ENCODE measurements at regions not wholly inside any gene's neighbourhood (a gene's known extent, or its start where the extent isn't known, plus 50 kb on each side); places are given as distances from the start of the nearest gene placed in this dataset.

DNA sequence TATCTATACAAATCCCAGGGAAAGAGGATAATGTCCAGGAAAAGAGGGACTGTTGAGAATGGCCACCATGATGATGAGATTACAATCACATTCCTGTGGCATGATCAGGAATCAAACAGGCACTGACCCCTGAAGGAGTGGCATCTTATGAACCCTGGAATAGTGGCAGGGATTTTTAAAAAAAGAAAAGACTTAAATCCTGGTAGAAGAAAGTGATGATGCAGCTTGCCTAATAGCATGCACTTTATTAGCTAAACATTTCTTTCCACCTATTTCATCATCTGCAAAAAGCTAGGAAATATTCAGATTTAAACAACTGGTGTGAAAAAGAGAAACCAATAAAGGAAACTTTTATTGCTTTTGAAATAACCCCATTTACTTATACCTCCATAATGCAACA is 87.2 kb upstream of the FSHR start:
- ATAC-seq: no peak
- H3K9me3 Mint-ChIP-seq: peaks cover 2 to 47% (median 19%) of the 10 kb centered on the region in 9 donors
- POLR2A ChIA-PET: no interaction called here
- H3K27ac Mint-ChIP-seq: no peak overlapping the region
- H3K27me3 Mint-ChIP-seq: peaks cover 0 to 7% (median 0%) of the 10 kb centered on the region in 5 donors
- no peaks in the 10 kb centered on the region for H3K4me1 Mint-ChIP-seq
- peaks cover 0 to 5% (median 0%) of the 10 kb centered on the region in 3 donors for H3K36me3 Mint-ChIP-seq
- no peak for DNase-seq
- H3K4me3 Mint-ChIP-seq: no peak overlapping the region

DNA sequence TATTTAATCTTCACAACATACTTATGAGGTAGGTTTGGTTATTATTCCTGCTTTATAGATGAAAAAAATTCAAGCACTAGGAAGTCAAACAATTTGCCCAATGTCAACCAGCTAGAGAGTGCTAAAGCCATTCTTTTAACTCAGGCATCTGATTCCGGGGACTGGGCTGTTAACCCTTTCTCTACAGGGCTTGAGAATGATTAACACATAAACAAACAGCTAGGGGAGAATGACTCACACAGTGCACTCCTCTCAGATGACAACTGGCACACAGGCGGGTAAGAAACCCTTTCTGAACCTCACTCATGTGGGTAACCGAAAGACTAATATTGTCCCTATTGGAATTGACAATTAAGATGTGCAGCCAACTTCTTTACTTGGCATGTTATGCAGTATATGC is 86.3 kb upstream of the FSHR start:
- ATAC-seq (no peak), DNase-seq (no peak)
- peaks cover 0 to 5% (median 0%) of the 10 kb centered on the region in 3 donors for H3K36me3 Mint-ChIP-seq
- peaks cover 2 to 53% (median 15%) of the 10 kb centered on the region in 9 donors for H3K9me3 Mint-ChIP-seq
- H3K27ac Mint-ChIP-seq: no peak overlapping the region
- H3K27me3 Mint-ChIP-seq: peaks cover 0 to 16% (median 6%) of the 10 kb centered on the region in 5 donors
- no peak overlapping the region for H3K4me3 Mint-ChIP-seq
- no peaks in the 10 kb centered on the region for H3K4me1 Mint-ChIP-seq
- POLR2A ChIA-PET: no interaction called here

DNA sequence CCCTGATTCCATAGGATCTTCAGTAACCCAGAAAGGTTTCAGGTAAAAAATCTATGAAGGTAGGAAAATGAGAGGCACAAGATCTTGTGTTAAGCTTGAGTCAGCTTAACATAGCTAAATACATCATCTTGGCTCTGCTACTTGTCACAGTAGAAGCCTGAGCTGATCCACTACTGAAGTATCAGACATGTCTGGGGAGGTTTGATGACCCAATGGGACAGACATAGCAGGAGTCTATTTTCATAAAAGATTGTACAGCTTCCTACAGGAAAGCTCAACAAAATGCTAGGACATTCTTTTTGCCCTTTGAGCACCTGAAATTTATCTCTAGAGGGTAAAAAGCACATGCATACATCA is 84.3 kb upstream of the FSHR start:
- POLR2A ChIA-PET: no interaction called here
- DNase-seq (no peak), ATAC-seq (no peak)
- H3K27me3 Mint-ChIP-seq: peaks cover 0 to 17% (median 6%) of the 10 kb centered on the region in 5 donors
- peaks cover 2 to 33% (median 7%) of the 10 kb centered on the region in 9 donors for H3K9me3 Mint-ChIP-seq
- H3K4me3 Mint-ChIP-seq: no peak overlapping the region
- no peak overlapping the region for H3K27ac Mint-ChIP-seq
- H3K36me3 Mint-ChIP-seq: peaks cover 0 to 5% (median 0%) of the 10 kb centered on the region in 3 donors
- no peaks in the 10 kb centered on the region for H3K4me1 Mint-ChIP-seq

- Mint-ChIP-seq H3K9me3 (peaks cover 0 to 28% (median 6%) of the 10 kb centered on the region in 9 donors), H3K4me1 (no peaks in the 10 kb centered on the region), H3K36me3 (no peaks in the 10 kb centered on the region), H3K4me3 (no peak overlapping the region), H3K27me3 (peaks cover 0 to 17% (median 6%) of the 10 kb centered on the region in 5 donors), H3K27ac (no peak overlapping the region)
- POLR2A ChIA-PET: no interaction called here
- ATAC-seq (no peak), DNase-seq (no peak)
Observed at GRCh38 chr2:49237867-49238603, 83.7 kb upstream of the FSHR start.

DNA sequence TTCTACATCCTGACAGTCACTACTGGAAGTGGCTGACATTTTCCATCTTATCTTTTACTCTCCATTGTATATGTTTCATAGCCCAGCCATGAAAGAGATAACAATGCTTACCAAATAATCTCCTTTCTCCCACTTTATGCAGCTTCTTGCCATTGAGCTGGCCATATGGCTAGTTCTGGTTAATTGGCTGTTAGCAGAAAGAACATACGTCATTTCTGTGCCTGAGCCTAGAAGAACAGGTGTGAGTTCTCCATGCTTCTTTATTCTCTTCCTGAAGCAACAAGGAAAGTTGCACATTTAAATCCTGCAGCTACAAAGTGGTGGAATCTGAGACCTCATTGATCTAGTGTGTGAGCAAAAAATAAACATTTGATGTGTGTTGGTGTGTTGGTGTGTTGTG is 82.0 kb upstream of the FSHR start:
- ATAC-seq (no peak), DNase-seq (no peak)
- POLR2A ChIA-PET: no interaction called here
- no peaks in the 10 kb centered on the region for H3K4me1 Mint-ChIP-seq
- H3K4me3 Mint-ChIP-seq: no peak overlapping the region
- no peak overlapping the region for H3K27ac Mint-ChIP-seq
- H3K27me3 Mint-ChIP-seq: peaks cover 0 to 17% (median 6%) of the 10 kb centered on the region in 5 donors
- H3K9me3 Mint-ChIP-seq: peaks cover 0 to 29% (median 3%) of the 10 kb centered on the region in 9 donors
- no peaks in the 10 kb centered on the region for H3K36me3 Mint-ChIP-seq

DNA sequence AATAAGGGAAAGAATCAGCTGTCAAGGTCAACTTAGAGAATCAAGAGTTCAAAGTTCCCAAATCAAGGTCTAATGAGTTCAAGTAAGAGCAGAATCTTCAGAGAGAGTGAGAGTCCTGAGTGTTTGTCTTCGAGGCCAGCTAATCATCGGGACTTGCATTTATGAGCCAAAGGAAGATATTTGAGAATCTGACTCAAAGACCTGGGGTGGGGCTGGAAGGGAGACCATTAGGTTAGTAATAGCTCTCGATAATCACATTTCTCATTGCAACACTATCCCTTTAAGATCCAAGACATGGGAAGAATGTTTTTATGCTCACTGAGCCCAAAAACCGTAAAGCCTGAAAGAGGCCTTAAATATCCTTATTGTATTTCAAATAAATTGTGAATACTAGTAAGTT is 72.0 kb upstream of the FSHR start:
- ATAC-seq (no peak), DNase-seq (no peak)
- Mint-ChIP-seq H3K27me3 (no peaks in the 10 kb centered on the region), H3K27ac (no peak overlapping the region), H3K9me3 (peaks cover 0 to 13% (median 7%) of the 10 kb centered on the region in 9 donors), H3K36me3 (no peaks in the 10 kb centered on the region), H3K4me3 (no peak overlapping the region), H3K4me1 (no peaks in the 10 kb centered on the region)
- POLR2A ChIA-PET: no interaction called here

DNA sequence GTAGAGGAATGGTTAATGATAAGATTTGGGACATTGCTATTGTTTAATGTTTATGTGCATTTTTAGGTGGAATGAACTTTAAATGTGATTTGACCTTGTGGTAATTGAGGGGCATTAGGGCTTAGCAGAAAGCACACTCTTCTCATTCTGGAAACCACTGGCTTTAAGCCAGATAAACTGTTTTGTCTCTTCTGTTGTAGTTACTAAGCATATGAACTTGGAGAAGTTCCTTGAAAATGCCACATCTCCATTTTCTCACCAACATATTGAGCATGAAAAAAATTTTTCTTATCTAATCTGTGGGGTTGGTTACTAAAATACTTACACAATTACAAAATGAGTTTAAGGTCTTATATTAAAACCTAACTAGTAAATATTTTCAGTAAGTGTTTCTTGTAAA is 70.8 kb upstream of the FSHR start:
- H3K9me3 Mint-ChIP-seq: peaks cover 0 to 11% (median 2%) of the 10 kb centered on the region in 9 donors
- no peak overlapping the region for H3K27ac Mint-ChIP-seq
- POLR2A ChIA-PET: no interaction called here
- no peaks in the 10 kb centered on the region for H3K36me3 Mint-ChIP-seq
- H3K4me3 Mint-ChIP-seq: no peak overlapping the region
- no peaks in the 10 kb centered on the region for H3K4me1 Mint-ChIP-seq
- DNase-seq (no peak), ATAC-seq (no peak)
- no peaks in the 10 kb centered on the region for H3K27me3 Mint-ChIP-seq

- Mint-ChIP-seq H3K4me3 (no peak overlapping the region), H3K36me3 (no peaks in the 10 kb centered on the region), H3K4me1 (no peaks in the 10 kb centered on the region), H3K9me3 (peaks cover 0 to 11% (median 4%) of the 10 kb centered on the region in 9 donors), H3K27ac (no peak overlapping the region), H3K27me3 (no peaks in the 10 kb centered on the region)
- ATAC-seq (no peak), DNase-seq (no peak)
- POLR2A ChIA-PET: no interaction called here
Observed at GRCh38 chr2:49224426-49225010, 70.2 kb upstream of the FSHR start.

- H3K27me3 Mint-ChIP-seq: no peaks in the 10 kb centered on the region
- DNase-seq (no peak), ATAC-seq (no peak)
- POLR2A ChIA-PET: no interaction called here
- no peaks in the 10 kb centered on the region for H3K4me1 Mint-ChIP-seq
- no peak overlapping the region for H3K4me3 Mint-ChIP-seq
- H3K27ac Mint-ChIP-seq: no peak overlapping the region
- peaks cover 0 to 11% (median 6%) of the 10 kb centered on the region in 9 donors for H3K9me3 Mint-ChIP-seq
- H3K36me3 Mint-ChIP-seq: no peaks in the 10 kb centered on the region
Observed at GRCh38 chr2:49222975-49223528, 68.7 kb upstream of the FSHR start.

GRCh38 chr2:49219741-49220140 is 65.4 kb upstream of the FSHR start:
- no peaks in the 10 kb centered on the region for H3K4me1 Mint-ChIP-seq
- H3K27ac Mint-ChIP-seq: no peak overlapping the region
- ATAC-seq (no peak), DNase-seq (no peak)
- no peak overlapping the region for H3K4me3 Mint-ChIP-seq
- H3K36me3 Mint-ChIP-seq: no peaks in the 10 kb centered on the region
- peaks cover 0 to 10% (median 1%) of the 10 kb centered on the region in 9 donors for H3K9me3 Mint-ChIP-seq
- no peaks in the 10 kb centered on the region for H3K27me3 Mint-ChIP-seq
- POLR2A ChIA-PET: no interaction called here

GRCh38 chr2:49210191-49210590 is 55.9 kb upstream of the FSHR start:
- ATAC-seq (no peak), DNase-seq (no peak)
- H3K4me3 Mint-ChIP-seq: no peak overlapping the region
- no peak overlapping the region for H3K27ac Mint-ChIP-seq
- H3K36me3 Mint-ChIP-seq: no peaks in the 10 kb centered on the region
- peaks cover 0 to 38% (median 9%) of the 10 kb centered on the region in 9 donors for H3K9me3 Mint-ChIP-seq
- no peaks in the 10 kb centered on the region for H3K4me1 Mint-ChIP-seq
- POLR2A ChIA-PET: no interaction called here
- no peaks in the 10 kb centered on the region for H3K27me3 Mint-ChIP-seq

DNA sequence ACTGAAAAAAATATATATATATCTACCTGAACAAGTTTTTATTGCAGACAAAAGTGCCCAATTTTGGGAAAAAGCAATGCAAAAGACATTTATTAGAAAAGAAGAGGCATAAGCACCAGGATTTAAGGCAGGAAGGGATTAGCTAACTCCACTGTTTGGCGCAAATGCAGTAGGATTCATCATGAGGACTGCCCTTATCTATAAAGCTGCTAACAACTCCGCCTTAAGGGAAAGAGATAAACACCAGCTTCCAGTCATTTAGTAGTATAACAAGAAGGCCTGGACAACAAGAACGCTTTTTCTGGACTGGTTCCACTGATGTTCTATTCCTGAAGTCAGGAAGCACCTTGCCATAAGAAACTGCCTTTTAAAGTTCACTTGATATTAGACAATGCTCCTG is 52.9 kb upstream of the FSHR start:
- H3K9me3 Mint-ChIP-seq: peaks cover 0 to 20% (median 4%) of the 10 kb centered on the region in 9 donors
- POLR2A ChIA-PET: no interaction called here
- H3K36me3 Mint-ChIP-seq: no peaks in the 10 kb centered on the region
- H3K27me3 Mint-ChIP-seq: no peaks in the 10 kb centered on the region
- ATAC-seq (no peak), DNase-seq (no peak)
- H3K4me3 Mint-ChIP-seq: no peak overlapping the region
- no peaks in the 10 kb centered on the region for H3K4me1 Mint-ChIP-seq
- no peak overlapping the region for H3K27ac Mint-ChIP-seq

Measured in naive thymus-derived CD8-positive, alpha-beta T cell (primary cell).